ENCODE measurements at regions not wholly inside any gene's neighbourhood (a gene's known extent, or its start where the extent isn't known, plus 50 kb on each side); places are given as distances from the start of the nearest gene placed in this dataset.
"Not testable (repeated sequence)": the region's sequence is repeated elsewhere in the genome, so short reads cannot be mapped to it uniquely, and the experiment has no call there.

GRCh38 chr11:89658767-89659166 is 51.3 kb upstream of the TRIM77 start:
- H3K4me3 ChIP-seq (ENCODE audit: low read length); H3K27ac ChIP-seq (ENCODE audit: low read length); H3K9me2 ChIP-seq (ENCODE audit: insufficient read depth, low read length); H4K20me1 ChIP-seq (ENCODE audit: insufficient read depth); H3K9me3 ChIP-seq (ENCODE audit: low read length); H3K27me3 ChIP-seq (ENCODE audit: insufficient read depth, low read depth, low read length); H3K79me2 ChIP-seq (replicated peaks; ENCODE audit: insufficient read depth, low read length); H3K4me2 ChIP-seq (ENCODE audit: low read length); H3K36me3 ChIP-seq (ENCODE audit: insufficient read depth, low read length); H2AFZ ChIP-seq (ENCODE audit: low read depth, low read length); H3K9ac ChIP-seq (ENCODE audit: low read length); H3F3A ChIP-seq (ENCODE audit: insufficient read depth, low read length, poor library complexity, severe bottlenecking): not testable (repeated sequence)

- H3K4me3 ChIP-seq (ENCODE audit: low read length); H3K9me2 ChIP-seq (ENCODE audit: insufficient read depth, low read length); H3K9ac ChIP-seq (ENCODE audit: low read length); H3F3A ChIP-seq (ENCODE audit: insufficient read depth, low read length, poor library complexity, severe bottlenecking); H3K9me3 ChIP-seq (ENCODE audit: low read length); H3K4me2 ChIP-seq (ENCODE audit: low read length); H3K36me3 ChIP-seq (ENCODE audit: insufficient read depth, low read length); H2AFZ ChIP-seq (ENCODE audit: low read depth, low read length); H4K20me1 ChIP-seq (ENCODE audit: insufficient read depth); H3K27me3 ChIP-seq (ENCODE audit: insufficient read depth, low read depth, low read length); H3K79me2 ChIP-seq (replicated peaks; ENCODE audit: insufficient read depth, low read length); H3K27ac ChIP-seq (ENCODE audit: low read length): not testable (repeated sequence)
These were observed 50.7 kb upstream of the TRIM77 start for GRCh38 chr11:89659414-89659813.

GRCh38 chr11:89660234-89660633 is 49.9 kb upstream of the TRIM77 start:
- no peak for TF ChIP-seq SMC3 (conservative IDR thresholded peaks at IDR 0.05; ENCODE audit: poor library complexity)
- no peak for TF ChIP-seq CTCF (IDR thresholded peaks at IDR 0.05; ENCODE audit: poor library complexity, severe bottlenecking)
- no peak for TF ChIP-seq EP300 (conservative IDR thresholded peaks at IDR 0.05; ENCODE audit: poor library complexity, severe bottlenecking)
- no peak for TF ChIP-seq TAF1 (IDR thresholded peaks at IDR 0.05; ENCODE audit: low read depth)
- no peak for TF ChIP-seq POLR2AphosphoS5 (IDR thresholded peaks at IDR 0.05)
- TF ChIP-seq MXI1 (conservative IDR thresholded peaks at IDR 0.05; ENCODE audit: poor library complexity, severe bottlenecking): no peak
- no peak for TF ChIP-seq REST (IDR thresholded peaks at IDR 0.05; ENCODE audit: borderline replicate concordance)
- no peak for TF ChIP-seq EZH2 (IDR thresholded peaks at IDR 0.05; ENCODE audit: borderline replicate concordance, insufficient read depth, low read length, poor library complexity, severe bottlenecking)
- TF ChIP-seq RAD21 (conservative IDR thresholded peaks at IDR 0.05): no peak
- Histone ChIP-seq H4K20me1 (ENCODE audit: insufficient read depth) (no peaks in the 10 kb centered on the region), H3K36me3 (ENCODE audit: insufficient read depth, low read length) (no peaks in the 10 kb centered on the region), H3K9me3 (ENCODE audit: low read length) (no peaks in the 10 kb centered on the region), H3K9ac (ENCODE audit: low read length) (no peak overlapping the region), H3K79me2 (replicated peaks; ENCODE audit: insufficient read depth, low read length) (no peaks in the 10 kb centered on the region), H3F3A (ENCODE audit: insufficient read depth, low read length, poor library complexity, severe bottlenecking) (no peaks in the 10 kb centered on the region), H3K27me3 (ENCODE audit: insufficient read depth, low read depth, low read length) (no peaks in the 10 kb centered on the region), H3K4me2 (ENCODE audit: low read length) (no peak overlapping the region), H3K9me2 (ENCODE audit: insufficient read depth, low read length) (no peaks in the 10 kb centered on the region), H3K4me3 (ENCODE audit: low read length) (no peak overlapping the region), H2AFZ (ENCODE audit: low read depth, low read length) (no peak overlapping the region), H3K27ac (ENCODE audit: low read length) (no peak overlapping the region)

Measured in neural cell (in vitro differentiated cells).